Activated naive CD8-positive, alpha-beta T cell treated with anti-CD3 and anti-CD28 coated beads, Interleukin-2, amount 50 U/mL, for 16 hours (primary cell): ENCODE measurements at regions not wholly inside any gene's neighbourhood (a gene's known extent, or its start where the extent isn't known, plus 50 kb on each side); places are given as distances from the start of the nearest gene placed in this dataset.

Experiments
- DNase-seq: peaks from one replicate; pipeline ENCODE4 v3.0.0-alpha.2; 2020; ENCODE audit warnings: low read depth, low spot score

DNA sequence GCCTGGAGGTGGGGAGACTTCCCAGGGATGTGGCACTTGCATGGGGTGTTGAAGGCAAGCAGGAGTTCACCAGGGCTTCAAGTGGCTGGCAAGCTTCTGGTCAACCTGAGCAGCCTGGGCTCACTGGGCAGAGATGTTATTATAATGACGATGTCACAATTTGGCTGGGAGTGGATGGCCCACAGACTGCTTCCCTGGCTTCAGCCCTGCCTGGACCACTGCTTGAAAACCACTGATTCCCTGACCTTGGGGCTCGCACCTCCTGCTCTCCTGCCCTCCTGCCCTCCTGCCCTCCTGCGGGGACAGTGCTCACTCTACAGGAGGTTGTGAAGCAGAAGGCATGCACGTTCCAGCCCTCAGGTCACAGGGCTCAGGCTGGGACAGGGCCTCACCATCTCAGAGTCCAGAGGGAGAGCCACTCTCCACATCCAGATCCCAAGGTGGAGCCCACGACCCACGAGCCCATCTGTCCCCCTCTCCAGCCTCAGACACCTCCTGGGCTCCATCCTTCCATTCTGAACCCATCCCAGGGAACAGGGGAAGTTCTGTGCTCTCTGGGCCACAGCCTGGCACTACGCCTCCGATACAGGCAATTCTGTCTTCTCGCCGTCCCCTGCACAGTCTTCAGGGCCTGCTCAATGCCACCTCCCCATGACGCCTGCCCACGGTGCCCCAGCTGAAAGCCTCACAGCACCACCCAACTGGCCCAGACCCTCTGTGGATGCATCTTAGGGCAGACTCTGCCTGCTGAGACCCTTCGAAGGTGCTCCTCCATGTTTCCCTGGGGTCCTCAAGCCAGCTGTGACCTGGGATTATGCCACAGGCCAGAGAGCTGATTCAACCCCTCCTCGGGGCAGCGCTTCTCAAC, 241.6 kb upstream of the RAB6C start:
- no peak for DNase-seq

DNA sequence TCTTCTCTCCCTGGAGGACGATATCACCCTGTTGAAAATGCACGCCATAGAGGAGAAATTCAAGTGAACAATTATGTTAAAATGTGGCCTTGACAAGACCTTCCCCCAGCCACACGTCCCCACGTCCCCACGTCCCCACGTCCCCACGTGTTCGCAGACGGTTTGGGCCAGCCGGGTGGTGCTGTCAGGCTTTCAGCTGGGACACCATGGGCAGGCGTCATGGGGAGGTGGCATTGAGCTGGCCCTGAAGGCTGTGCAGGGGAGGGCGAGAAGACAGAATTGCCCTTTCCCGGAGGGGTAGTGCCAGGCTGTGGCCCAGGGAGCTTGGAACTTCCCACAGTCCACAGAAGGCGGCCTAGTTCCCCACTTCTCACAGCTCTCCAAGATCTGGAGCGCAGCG, 240.7 kb upstream of the RAB6C start:
- DNase-seq: no peak

DNA sequence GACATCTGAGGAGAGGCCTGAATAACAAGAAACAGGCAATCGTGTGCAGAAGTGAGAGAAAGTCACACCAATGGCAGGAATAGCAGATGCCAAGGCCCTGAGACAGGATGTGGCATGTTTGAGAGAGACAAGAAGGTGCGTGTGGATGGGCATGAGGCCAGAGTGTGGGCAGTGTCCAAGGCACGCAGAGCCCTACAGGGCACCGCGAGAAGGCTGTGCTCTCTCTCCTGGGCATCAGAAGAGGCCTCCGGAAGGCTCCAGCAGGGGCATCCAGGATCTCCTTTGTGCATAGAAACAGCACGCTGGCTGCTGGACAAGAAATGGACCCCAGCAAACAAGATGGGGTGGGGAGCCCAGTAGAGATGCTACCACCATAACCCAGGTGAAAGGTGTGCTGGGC, 239.0 kb upstream of the RAB6C start:
- no peak for DNase-seq

DNA sequence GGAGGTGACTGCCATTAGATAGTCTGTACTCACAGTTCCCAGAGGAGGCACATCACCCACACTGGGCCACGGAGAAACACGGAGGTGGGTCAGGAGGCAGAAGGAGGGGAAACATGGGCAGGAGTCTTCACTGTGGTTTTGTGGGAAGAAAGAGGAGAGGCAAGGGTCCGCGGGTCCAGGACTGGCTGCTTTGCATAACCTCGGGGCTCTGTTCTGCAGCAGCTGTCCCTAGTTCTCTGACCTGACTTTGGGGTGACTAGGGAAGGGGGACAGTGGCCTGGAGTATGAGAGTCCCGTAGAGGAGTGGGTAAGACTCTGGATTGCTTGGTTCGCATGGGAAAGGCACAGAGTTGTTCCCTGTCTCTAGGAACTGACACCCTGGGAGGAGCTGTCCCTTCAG, 238.3 kb upstream of the RAB6C start:
- no peak for DNase-seq

DNA sequence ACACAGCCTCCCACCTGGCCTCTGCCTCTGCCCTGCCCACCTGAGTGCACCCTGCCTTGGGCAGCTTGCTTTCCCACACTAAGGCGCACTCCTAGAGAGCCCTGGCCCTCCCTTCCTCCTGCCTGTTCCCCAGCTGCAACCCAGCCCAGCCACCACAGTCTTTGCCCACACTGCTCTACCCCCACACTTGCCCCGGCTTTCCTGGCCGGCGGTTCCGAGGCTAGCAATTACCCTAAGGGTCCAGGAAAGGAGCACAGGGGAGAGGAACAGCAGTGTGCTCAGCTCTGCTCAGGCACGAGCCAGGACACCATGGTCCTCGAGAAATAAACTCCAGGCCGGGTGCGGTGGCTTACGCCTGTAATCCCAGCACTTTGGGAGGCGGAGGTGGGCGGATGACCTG, 237.8 kb upstream of the RAB6C start:
- DNase-seq: no peak

DNA sequence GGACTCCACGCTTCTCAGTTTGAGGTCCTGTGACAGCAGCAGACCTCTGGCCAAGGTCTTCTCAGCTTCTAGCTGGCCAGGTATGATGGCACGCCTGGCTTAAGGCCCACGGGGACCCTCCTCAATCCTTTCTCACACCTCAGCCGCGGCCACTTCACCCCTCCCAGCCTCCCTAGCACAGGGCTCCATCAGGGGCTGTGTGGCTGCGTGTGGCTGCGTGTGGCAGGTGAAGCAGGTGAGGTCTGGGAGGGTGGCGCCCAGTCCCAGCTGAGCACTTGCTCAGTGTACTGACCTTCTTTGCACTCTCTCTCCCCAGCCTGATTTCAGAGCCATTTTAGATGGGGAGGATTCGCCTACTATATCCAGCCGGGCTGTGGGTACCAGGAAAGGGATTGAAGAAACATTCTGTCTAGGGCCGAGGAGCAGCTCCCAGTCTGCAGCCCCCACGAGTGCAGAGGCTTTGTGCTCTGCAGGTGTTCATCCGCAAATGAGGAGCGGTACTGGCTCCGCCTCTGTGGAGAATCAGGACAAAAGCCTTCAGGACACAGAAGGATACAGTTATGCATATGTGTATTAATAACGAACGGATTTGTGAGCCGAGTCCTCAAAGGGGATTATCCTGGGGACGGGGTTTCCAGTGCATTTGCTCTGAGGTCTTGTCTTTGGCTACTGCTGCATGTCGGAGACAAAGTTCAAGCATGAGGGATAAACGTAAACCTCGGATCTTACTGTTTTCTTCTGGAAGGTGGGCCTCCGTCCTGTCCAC, 236.9 kb upstream of the RAB6C start:
- no peak for DNase-seq

DNA sequence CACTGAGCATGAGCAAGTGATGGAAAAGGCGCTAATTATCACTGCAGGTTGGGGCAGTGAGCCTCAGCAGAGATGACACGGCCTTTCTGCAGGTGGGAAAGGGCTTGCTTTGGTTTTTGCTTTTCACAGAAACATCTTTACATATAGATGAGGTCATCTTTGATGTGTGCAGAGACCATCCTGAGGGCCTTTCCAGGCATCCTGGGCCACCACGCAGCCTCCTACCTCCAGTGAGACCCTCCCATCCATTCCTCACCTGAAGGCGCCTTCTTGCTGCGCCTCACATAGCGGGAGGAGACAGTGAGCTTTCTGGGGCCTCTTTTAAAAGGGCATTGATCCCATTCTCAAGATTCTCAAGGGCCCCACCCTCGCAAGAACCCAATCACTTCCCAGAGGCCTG, 235.3 kb upstream of the RAB6C start:
- no peak for DNase-seq

DNA sequence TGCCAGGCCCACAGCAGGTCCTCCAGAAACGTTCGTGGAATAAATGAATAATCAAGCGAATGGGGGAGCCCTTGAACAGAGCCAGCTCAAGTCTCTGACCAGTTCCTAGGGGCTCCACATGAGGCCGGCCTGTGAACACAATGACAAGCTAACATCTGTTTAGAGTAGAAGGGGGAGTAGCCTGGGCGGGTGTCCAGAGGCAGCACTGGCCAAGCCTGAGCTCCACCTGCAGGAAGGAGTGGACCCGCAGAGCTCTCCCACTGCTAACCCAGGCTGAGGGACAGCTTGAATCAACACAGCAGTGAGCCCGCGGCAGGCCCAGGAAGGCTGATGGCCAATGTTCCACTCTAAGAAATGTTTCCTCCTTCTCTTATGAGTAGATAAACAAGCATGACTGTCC, 234.8 kb upstream of the RAB6C start:
- DNase-seq: no peak

DNA sequence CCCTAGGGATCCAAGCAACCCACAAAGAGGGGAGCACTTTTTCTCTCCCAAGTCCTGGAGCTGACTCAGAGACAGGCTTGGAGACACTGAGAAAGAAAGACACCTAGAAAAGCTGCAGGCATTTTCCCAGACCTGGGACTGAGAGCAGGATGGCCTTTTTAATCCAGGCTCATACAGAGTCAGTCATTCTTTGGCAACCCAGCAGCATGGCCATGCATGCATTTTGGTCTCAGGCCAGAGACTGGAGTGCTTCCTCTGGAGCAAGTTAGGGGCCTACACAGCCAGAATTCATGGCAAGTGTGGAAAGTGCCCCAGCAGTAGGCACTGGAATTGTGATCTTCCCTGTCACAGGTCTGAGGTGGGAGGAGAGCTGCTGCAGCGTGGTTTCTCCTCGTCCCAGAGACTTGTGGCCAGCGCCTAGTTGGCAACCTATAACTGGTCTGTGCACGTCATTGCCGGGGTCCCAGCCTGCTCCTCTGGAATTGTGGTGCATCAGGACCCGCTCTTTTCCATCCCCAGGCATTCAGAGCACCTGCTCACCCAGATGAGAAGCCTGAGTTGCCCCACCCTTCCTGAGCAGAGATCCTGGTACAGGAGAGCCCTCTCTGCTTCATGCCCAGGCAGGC, 231.9 kb upstream of the RAB6C start:
- no peak for DNase-seq

DNA sequence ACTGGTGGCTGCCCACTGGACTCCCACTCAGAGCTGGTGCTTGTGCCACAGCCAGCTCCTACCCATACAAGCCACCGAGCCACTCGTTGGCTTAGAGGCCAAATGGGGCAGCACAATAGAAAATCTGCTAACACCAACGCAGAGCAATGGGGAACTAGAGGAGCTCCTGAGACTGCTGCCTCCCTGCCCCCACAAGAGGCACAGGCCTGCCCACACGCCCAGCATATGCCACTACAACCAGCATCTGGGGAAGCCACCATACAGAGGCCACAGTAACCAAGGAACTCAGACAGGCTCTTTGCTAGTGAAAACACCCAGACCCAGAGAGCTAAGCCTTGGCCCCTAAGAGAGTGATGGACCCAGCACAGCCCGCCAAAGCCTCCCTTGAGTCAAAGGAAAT, 231.2 kb upstream of the RAB6C start:
- DNase-seq: no peak

DNA sequence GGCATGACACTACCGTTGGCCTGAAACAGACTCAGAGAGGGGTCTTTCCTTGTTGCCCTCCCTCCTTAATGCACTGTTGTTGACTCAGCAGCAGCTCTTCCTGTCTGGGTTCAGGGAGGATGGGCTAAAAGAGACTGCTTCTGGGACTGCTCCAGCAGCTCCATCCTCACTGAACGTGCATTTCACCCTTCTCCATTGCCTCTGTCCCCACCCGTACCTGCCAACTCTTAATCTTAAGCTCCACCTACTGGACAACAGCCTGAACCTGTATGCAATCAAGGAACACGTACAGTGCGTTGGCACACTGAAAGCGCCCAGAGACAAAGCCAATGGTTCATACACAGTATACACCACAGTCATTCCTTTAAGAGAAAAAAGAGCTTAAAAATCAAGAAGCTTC, 230.8 kb upstream of the RAB6C start:
- no peak for DNase-seq

DNA sequence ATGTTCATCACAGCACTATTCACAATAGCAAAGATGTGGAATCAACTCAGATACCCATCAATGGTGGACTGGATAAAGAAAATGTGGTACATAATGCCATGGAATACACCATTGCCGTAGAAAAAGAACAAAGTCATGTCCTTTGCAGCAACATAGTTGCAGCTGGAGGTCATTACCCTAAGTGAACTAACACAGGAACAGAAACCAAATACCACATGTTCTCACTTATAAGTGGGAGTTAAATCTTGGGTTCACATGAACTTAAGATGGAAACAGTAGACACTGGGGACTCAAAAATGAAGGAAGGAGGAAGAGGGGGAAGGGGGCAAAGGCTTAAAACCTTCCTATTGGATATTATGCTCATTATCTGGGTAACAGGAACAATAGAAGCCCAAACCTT, 228.1 kb upstream of the RAB6C start:
- DNase-seq: no peak

DNA sequence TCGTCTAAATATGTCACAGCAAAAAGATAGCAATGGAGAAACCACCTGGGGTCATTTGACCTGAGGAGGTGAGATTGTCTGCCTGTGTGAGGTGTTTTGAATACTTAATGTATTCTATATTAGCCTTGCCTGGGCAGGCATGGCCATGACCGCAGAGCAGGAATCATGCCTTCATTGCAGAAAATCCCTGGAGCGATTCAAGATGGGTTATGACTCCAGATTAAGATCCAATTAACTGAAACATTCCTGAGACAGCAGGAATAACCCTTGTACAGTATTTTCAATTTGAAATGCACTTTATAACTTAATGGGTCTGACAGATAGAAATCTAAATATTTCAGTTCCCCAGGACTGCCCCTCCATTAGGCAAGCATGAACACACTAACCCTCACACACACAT, 227.3 kb upstream of the RAB6C start:
- DNase-seq: no peak

DNA sequence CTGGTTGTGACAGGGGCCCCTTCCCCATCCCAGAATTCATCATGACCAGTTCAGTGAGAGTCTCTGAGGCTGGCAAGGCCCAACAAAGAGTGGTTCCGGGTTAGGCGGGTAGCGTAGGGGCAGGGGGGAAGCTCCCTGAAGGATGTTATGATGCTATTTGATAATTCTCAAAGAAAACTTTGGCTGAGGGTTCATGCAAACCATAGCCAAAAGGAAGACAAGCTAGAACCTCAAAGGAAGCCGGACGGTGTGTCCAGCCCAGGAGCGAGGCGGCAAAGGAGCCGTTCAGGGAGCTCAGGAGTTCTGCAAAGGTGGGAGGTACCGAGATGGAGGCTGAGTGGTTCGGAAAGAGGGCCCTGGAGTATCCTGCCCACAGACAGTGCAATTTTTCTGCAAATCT, 226.8 kb upstream of the RAB6C start:
- no peak for DNase-seq

DNA sequence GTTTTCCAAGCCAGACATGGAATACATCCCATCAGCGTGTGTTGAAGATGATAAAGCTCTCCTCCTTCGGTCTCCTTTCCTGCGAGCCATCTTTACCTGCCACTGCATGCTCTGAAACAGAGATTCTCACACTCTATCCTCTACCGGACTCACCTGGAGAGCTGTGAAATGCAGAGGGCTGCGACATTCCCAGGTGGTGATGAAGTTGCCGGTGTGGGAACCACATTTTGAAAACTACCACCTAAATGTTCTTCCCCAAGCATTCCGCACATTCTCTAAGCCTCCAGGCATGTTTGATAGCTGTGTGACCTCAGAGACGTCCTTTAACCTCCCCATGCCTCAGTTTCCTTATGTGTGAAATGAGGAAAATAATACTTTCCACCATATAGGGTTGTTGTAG, 226.2 kb upstream of the RAB6C start:
- no peak for DNase-seq

DNA sequence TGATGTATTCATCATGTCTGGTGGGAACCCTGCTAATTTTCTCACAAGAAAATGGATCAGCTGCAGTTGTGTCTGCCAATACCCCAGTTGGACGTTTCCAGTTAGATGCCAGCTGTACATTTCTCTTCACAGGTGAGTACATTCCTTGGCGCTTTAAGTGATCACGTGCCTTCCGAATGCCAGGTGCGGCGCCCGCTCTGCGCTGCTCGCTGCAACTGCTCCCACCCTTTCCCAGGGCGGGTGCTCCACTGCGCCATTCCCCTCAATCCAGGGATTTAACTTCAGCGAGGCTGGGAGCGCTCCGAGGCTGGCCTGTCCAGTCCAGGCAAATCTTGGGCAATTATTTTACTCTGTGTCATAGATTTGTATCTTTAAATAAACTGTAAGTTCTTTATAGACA, 225.0 kb upstream of the RAB6C start:
- DNase-seq: no peak

DNA sequence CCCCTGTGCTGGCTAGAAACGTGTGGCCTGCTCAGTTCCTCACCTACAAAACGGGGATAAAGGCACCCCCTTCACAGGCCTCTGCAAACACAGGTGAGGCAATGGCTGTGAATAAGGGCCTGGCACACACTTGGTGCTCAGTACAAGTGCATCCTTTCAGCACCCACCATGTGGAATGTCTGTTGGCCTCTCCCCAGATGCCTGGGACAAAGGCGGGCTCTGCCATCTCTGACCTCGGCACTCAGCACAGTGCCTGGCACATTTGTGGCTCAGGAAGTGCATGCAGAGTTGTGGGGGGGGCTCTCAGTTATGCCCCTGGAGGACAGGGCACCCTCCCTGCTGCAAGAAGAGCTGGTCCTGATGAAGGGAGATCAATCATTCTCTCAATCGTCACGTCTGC, 224.6 kb upstream of the RAB6C start:
- no peak for DNase-seq

DNA sequence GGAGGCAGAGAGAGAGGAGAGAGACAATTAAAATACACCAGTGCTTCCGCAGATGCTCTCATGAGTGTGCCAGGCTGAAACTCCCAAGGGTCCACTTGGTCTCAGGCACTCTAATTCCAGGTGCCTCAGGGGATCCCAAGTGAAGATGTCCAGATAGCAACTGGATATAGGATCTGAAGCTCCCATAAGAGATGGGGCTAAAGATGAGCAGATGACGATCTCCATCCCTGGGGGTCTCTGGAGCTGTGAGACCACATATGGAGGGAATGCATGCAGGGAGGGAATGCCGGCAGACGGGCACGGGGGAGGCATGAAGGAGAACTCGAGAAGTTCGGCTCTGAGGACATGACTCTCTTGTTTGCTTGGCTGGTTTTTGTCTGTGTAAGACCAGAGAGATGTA, 223.7 kb upstream of the RAB6C start:
- DNase-seq: no peak

DNA sequence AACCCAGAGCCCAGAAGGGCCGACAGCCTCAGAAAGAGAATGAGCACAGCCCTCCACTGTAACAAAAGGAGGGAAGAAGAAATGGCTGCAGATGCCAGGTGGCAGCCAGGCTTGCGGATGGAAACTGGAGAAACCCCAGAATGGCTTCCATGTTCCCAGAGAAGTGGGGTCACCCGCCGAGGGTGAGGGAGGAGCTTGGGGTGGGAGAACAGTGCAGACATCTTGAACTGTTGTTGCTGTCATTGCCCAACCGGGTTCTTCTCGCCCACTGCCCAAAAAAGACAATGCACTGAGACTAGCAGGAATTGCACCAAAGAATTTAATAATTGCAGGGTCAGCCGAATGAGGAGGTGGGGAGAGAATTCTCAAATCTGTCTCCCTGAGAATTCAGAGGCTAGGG, 223.2 kb upstream of the RAB6C start:
- DNase-seq: no peak

DNA sequence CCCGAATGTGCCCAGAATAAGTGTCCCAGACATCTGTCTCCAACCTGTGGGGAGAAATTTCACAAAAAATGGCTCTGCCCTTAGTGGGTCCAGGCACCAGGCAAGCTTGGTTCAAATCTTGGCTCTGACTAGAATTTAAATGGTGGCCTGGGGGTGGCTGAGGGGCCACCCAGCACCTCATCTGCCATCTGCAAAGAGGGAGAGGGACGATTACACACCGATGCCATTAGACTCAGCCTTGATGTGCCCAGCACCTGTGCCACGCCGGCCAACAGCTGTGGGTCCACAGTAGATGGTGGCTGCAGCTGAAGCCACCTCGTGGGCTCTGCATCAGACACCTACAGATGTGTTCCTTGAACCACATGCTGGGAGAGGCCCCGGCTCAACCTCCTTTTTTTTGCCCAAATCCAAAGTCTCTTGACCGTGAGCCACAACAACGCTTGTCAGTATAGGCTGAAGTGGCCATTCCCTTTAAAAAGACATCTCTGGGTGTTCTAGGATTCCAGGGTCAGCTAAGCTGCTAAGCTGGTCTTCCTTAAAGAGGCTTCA, 222.0 kb upstream of the RAB6C start:
- no peak for DNase-seq

DNA sequence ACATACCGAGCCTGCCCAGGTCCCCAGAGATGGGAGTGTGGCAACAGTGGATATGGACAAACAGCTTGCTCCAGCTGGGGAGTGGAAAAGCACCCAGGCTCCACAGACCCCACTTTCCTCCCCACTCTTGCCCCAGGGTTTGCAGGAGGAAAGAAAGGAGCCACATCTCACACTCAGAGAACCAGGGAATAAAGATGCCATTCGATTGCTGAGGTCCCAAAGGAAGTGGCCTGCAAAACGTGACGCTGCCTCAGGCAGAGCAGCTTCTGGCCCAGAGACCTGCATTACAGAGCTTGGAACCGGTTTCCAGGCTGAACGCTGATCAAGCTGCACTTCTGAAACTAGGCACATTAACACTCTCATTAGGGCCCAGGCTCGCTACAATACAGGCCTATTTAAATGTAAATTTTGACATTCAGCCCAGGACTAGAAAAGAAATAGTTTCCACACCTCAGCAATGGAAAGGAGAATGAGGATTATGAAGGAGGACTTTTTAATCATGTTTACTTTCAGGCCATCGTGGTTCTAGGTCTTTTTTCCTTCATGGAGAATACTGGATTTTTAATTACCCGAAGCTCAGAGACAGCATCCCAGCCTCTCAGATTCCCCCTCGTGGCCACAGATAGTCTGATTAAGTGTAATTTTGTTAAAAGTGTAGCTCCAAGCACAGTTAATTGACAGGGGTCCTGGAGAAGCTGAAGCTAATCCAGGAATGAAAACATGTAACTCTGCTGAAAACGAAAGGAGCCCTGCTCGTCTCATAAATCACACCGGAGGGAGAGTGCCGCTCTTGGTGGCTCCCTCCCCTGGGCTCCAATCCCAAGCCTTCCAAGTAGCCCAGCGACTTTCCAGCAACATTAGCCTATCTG, 221.3 kb upstream of the RAB6C start:
- no peak for DNase-seq
